Uterus (tissue), 3 donors: ENCODE measurements at regions not wholly inside any gene's neighbourhood (a gene's known extent, or its start where the extent isn't known, plus 50 kb on each side); places are given as distances from the start of the nearest gene placed in this dataset.

Experiments used
- DNase-seq, 2 donors: peaks; one replicate each; pipeline ENCODE4 v3.0.0-alpha.2; 2019 to 2020
- H3K27ac ChIP-seq, 2 donors: fragments of 200-600 bp; sonication (generic); 1 replicate in 1 of 2; 2 replicates in 1 of 2; pipeline ENCODE4 v1.5.1; 2016 to 2018
- H3K27me3 ChIP-seq, 2 donors: fragments of 200-600 bp; sonication (generic); one replicate each; pipeline ENCODE4 v1.5.1; 2018 to 2019; ENCODE audit warnings: control low read depth in 1 of 2
- H3K36me3 ChIP-seq, 2 donors: fragments of 200-600 bp; sonication (generic); one replicate each; pipeline ENCODE4 v1.5.1; 2019; ENCODE audit warnings: control low read depth in 1 of 2
- H3K4me1 ChIP-seq, 2 donors: fragments of 200-600 bp; sonication (generic); one replicate each; pipeline ENCODE4 v1.5.1; 2018 to 2019; ENCODE audit warnings: control low read depth in 1 of 2
- H3K4me3 ChIP-seq, 2 donors: fragments of 200-600 bp; sonication (generic); 1 replicate in 1 of 2; 2 replicates in 1 of 2; pipeline ENCODE4 v1.5.1; 2018 to 2019; ENCODE audit warnings: mild to moderate bottlenecking in 1 of 2
- H3K9me3 ChIP-seq, 2 donors: fragments of 200-600 bp; sonication (generic); one replicate each; pipeline ENCODE4 v1.5.1; 2019; ENCODE audit warnings: control low read depth in 1 of 2
- POLR2A ChIP-seq, 2 donors: fragments of 450-650 bp; IDR thresholded peaks; one replicate each; pipeline ENCODE4 v1.6.1; 2016; ENCODE audit warnings: antibody characterized with exemption in 2 of 2, mild to moderate bottlenecking in 1 of 2, moderate library complexity in 1 of 2
- intact Hi-C: fragments of 100-400 bp; cut with DNase I; formaldehyde crosslinking; loops from one replicate; pipeline ENCODE4 v1.15.1; 2023; ENCODE audit warnings: low total_unique reads
- TF ChIP-seq, protein P1 (sequence below), 4 experiments: fragments of 200-600 bp in 2 of 4; fragments of 450-650 bp in 2 of 4; sonication (generic) in 2 of 4; IDR thresholded peaks; one replicate each; pipeline ENCODE4 v1.5.1; 2016 to 2019; ENCODE audit warnings: antibody characterized with exemption in 4 of 4, mild to moderate bottlenecking in 2 of 4, moderate library complexity in 1 of 4
- donor health status: DM: yes; HTN: yes; CAD: no.

DNA sequence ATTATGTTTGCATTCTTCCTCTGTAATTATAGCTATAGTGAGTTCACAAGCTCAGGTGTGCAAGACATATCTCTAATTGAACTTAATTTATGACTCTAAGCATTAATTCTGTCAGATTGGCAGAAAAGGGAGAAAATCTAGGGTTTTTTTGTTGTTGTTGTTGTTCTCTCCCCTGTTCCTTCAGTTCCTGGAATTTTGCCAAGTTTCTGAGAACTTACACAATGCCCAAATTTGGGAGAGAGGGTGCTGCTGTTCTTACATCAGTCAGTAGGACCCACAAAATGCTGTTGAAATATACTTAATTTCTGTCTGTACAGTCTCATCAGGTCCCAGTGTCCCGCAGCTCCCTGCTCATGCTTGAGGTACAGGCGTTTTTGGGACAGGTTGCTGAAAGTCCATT, 221.8 kb upstream of the RBMS1 start:
- no peaks in the 10 kb centered on the region for H3K4me1 ChIP-seq
- H3K4me3 ChIP-seq: no peak overlapping the region
- H3K9me3 ChIP-seq: no peaks in the 10 kb centered on the region
- TF ChIP-seq POLR2A (IDR thresholded peaks at IDR 0.05): no peak
- TF ChIP-seq, protein P1, sequence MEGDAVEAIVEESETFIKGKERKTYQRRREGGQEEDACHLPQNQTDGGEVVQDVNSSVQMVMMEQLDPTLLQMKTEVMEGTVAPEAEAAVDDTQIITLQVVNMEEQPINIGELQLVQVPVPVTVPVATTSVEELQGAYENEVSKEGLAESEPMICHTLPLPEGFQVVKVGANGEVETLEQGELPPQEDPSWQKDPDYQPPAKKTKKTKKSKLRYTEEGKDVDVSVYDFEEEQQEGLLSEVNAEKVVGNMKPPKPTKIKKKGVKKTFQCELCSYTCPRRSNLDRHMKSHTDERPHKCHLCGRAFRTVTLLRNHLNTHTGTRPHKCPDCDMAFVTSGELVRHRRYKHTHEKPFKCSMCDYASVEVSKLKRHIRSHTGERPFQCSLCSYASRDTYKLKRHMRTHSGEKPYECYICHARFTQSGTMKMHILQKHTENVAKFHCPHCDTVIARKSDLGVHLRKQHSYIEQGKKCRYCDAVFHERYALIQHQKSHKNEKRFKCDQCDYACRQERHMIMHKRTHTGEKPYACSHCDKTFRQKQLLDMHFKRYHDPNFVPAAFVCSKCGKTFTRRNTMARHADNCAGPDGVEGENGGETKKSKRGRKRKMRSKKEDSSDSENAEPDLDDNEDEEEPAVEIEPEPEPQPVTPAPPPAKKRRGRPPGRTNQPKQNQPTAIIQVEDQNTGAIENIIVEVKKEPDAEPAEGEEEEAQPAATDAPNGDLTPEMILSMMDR (IDR thresholded peaks at IDR 0.05): no peak
- DNase-seq: no peak
- no peak overlapping the region for H3K27ac ChIP-seq
- H3K27me3 ChIP-seq: no peaks in the 10 kb centered on the region
- H3K36me3 ChIP-seq: no peaks in the 10 kb centered on the region
- intact Hi-C loops: no loop called here

- TF ChIP-seq, protein P1 (IDR thresholded peaks at IDR 0.05): no peak
- no peak for TF ChIP-seq POLR2A (IDR thresholded peaks at IDR 0.05)
- no peak overlapping the region for H3K27ac ChIP-seq
- intact Hi-C loops: no loop called here
- H3K9me3 ChIP-seq: no peaks in the 10 kb centered on the region
- H3K36me3 ChIP-seq: no peaks in the 10 kb centered on the region
- DNase-seq: no peak
- H3K4me3 ChIP-seq: no peak overlapping the region
- no peaks in the 10 kb centered on the region for H3K4me1 ChIP-seq
- H3K27me3 ChIP-seq: no peaks in the 10 kb centered on the region
Measured at GRCh38 chr2:160719116-160719515, 225.5 kb upstream of the RBMS1 start.

DNA sequence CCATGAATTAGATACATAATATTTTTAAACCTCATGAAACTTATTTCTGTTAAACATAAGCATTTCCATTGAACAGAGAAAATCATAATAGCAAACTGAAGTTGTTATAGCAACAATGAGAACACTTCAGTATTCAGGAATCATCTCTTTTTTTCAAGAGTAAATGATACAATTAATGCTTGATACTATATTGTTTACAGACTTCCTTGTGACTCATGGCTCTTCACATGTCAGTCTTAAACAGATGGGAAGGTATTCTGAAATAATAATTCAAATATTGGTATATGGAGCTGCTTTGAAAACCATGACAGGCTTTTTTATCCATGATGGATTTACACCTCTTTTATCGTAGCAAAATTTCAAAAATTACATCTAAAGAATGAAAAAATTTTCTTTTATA, 226.5 kb upstream of the RBMS1 start:
- no peaks in the 10 kb centered on the region for H3K27me3 ChIP-seq
- DNase-seq: no peak
- no peak overlapping the region for H3K4me3 ChIP-seq
- intact Hi-C loops: no loop called here
- no peak for TF ChIP-seq POLR2A (IDR thresholded peaks at IDR 0.05)
- TF ChIP-seq, protein P1 (IDR thresholded peaks at IDR 0.05): no peak
- H3K27ac ChIP-seq: no peak overlapping the region
- no peaks in the 10 kb centered on the region for H3K9me3 ChIP-seq
- no peaks in the 10 kb centered on the region for H3K4me1 ChIP-seq
- no peaks in the 10 kb centered on the region for H3K36me3 ChIP-seq

- no peaks in the 10 kb centered on the region for H3K4me1 ChIP-seq
- H3K4me3 ChIP-seq: no peak overlapping the region
- intact Hi-C loops: no loop called here
- H3K27me3 ChIP-seq: no peaks in the 10 kb centered on the region
- no peaks in the 10 kb centered on the region for H3K36me3 ChIP-seq
- DNase-seq: no peak
- TF ChIP-seq, protein P1 (IDR thresholded peaks at IDR 0.05): no peak
- no peak for TF ChIP-seq POLR2A (IDR thresholded peaks at IDR 0.05)
- H3K9me3 ChIP-seq: no peaks in the 10 kb centered on the region
- no peak overlapping the region for H3K27ac ChIP-seq
Measured at GRCh38 chr2:160721089-160722040, 227.8 kb upstream of the RBMS1 start.

DNA sequence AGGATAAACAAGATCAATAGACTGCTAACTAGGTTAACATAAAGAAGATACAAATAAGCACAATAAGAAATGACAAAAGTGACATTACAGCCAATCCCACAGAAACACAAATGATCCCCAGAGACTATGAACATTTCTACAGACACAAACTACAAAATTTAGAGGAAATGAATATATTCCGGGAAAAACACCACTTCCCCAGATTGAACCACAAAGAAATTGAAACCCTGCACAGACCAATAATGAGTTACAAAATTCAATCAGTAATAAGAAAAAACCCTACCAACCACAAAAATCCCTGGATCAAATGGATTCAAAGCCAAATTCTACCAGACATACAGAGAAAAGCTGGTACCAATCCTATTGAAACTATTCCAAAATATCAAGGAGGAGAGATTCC, 232.4 kb upstream of the RBMS1 start:
- TF ChIP-seq POLR2A (IDR thresholded peaks at IDR 0.05): no peak
- TF ChIP-seq, protein P1 (IDR thresholded peaks at IDR 0.05): no peak
- DNase-seq: no peak
- no peaks in the 10 kb centered on the region for H3K27me3 ChIP-seq
- H3K9me3 ChIP-seq: no peaks in the 10 kb centered on the region
- H3K4me3 ChIP-seq: no peak overlapping the region
- intact Hi-C loops: no loop called here
- no peaks in the 10 kb centered on the region for H3K36me3 ChIP-seq
- no peak overlapping the region for H3K27ac ChIP-seq
- no peaks in the 10 kb centered on the region for H3K4me1 ChIP-seq
